ENCODE measurements at regions not wholly inside any gene's neighbourhood (a gene's known extent, or its start where the extent isn't known, plus 50 kb on each side); places are given as distances from the start of the nearest gene placed in this dataset.
"Not testable (repeated sequence)": the region's sequence is repeated elsewhere in the genome, so short reads cannot be mapped to it uniquely, and the experiment has no call there.

- intact Hi-C loops (cut with DNase I) = no loop called here
- no peaks in the 10 kb centered on the region for H3K4me1 ChIP-seq
- TF ChIP-seq POLR2A (IDR thresholded peaks at IDR 0.05) = no peak
- TF ChIP-seq, protein P1, sequence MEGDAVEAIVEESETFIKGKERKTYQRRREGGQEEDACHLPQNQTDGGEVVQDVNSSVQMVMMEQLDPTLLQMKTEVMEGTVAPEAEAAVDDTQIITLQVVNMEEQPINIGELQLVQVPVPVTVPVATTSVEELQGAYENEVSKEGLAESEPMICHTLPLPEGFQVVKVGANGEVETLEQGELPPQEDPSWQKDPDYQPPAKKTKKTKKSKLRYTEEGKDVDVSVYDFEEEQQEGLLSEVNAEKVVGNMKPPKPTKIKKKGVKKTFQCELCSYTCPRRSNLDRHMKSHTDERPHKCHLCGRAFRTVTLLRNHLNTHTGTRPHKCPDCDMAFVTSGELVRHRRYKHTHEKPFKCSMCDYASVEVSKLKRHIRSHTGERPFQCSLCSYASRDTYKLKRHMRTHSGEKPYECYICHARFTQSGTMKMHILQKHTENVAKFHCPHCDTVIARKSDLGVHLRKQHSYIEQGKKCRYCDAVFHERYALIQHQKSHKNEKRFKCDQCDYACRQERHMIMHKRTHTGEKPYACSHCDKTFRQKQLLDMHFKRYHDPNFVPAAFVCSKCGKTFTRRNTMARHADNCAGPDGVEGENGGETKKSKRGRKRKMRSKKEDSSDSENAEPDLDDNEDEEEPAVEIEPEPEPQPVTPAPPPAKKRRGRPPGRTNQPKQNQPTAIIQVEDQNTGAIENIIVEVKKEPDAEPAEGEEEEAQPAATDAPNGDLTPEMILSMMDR (IDR thresholded peaks at IDR 0.05) = no peak
- peak overlapping the region in 1 of 4 donors; percentile 47 for H3K4me3 ChIP-seq
- 81 to 85% methylated on average over 5 of the region's 5 CpGs for WGBS, 2 donors
- H3K36me3 ChIP-seq = no peaks in the 10 kb centered on the region
- no peaks in the 10 kb centered on the region for H3K27me3 ChIP-seq
- H3K9me3 ChIP-seq = no peaks in the 10 kb centered on the region
- no peak for DNase-seq
- H3K27ac ChIP-seq = no peak overlapping the region
These were observed 306.0 kb upstream of the TCF4 start for GRCh38 chr18:55893948-55894347.

GRCh38 chr18:55892862-55893813 lies 305.1 kb upstream of the TCF4 start:
- intact Hi-C loops (cut with DNase I) = not testable (repeated sequence)

DNA sequence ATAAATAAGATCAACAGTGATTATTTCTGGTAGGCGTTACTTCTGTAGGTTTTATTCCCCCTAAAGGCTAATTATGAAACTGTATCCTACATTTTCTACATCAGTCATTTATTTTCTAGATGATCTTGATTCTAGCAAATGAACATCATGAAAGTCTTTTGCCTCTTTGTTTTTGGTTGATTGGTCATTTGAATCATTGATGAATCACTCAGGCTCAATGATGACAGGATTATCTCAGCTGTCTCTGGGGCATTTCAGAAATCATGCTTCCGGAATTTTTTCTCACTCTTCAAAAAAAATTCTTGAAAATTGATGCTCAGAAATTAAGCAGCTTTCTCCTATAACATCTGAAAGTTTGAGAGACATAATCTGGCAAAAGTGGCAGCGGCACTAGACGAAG lies 298.9 kb upstream of the TCF4 start:
- no peaks in the 10 kb centered on the region for H3K9me3 ChIP-seq
- no peaks in the 10 kb centered on the region for H3K36me3 ChIP-seq
- peaks cover 0 to 6% (median 0%) of the 10 kb centered on the region in 4 donors for H3K27me3 ChIP-seq
- 87 to 93% methylated on average over 4 of the region's 4 CpGs for whole genome bisulfite sequencing, 2 donors
- intact Hi-C loops (cut with DNase I) = no loop called here
- H3K27ac ChIP-seq = no peak overlapping the region
- DNase-seq = no peak
- H3K4me3 ChIP-seq = no peak overlapping the region
- TF ChIP-seq POLR2A (IDR thresholded peaks at IDR 0.05) = no peak
- TF ChIP-seq, protein P1 (IDR thresholded peaks at IDR 0.05) = no peak
- no peaks in the 10 kb centered on the region for H3K4me1 ChIP-seq

More at GRCh38 chr18:55892862-55893813, 305.1 kb upstream of the TCF4 start:
- H3K4me1 ChIP-seq, H3K27me3 ChIP-seq, H3K36me3 ChIP-seq, DNase-seq, H3K9me3 ChIP-seq: not testable (repeated sequence)
- Histone ChIP-seq H3K4me3 (peak overlapping the region; percentile 6 to 47 (median 26)), H3K27ac (peak overlapping the region in 3 of 4 donors; percentile 1 to 52 (median 43))
- WGBS, 2 donors = 87 to 88% methylated on average over 18 to 27 of the region's 28 CpGs

DNA sequence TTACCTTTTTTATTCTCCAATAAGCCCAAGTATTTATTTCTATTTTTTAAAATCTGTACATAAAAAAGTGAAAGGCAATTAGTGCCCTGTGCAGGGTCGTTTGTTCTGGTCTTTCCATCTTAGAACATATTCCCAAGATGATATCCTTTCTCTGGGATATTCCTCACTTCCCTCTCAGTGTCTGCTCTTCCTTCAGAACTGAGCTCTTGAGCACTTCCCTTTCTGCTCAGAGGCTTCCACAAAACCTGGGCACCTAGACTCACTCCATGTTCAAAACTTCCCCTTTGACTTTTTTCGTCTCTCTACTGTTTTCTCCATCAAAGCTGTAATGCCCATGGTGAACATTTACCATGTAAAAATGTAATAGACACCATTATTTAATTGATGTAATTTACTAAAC lies 296.5 kb upstream of the TCF4 start:
- TF ChIP-seq POLR2A (IDR thresholded peaks at IDR 0.05) = no peak
- TF ChIP-seq, protein P1 (IDR thresholded peaks at IDR 0.05) = no peak
- no peak for DNase-seq
- intact Hi-C loops (cut with DNase I) = no loop called here
- Histone ChIP-seq H3K9me3 (no peaks in the 10 kb centered on the region), H3K27ac (no peak overlapping the region), H3K27me3 (peaks cover 0 to 6% (median 0%) of the 10 kb centered on the region in 4 donors), H3K36me3 (no peaks in the 10 kb centered on the region), H3K4me1 (no peaks in the 10 kb centered on the region), H3K4me3 (no peak overlapping the region)
- 48 to 59% methylated on average over 2 of the region's 2 CpGs for WGBS, 2 donors

GRCh38 chr18:55880617-55881016 lies 292.6 kb upstream of the TCF4 start:
- no peak for TF ChIP-seq POLR2A (IDR thresholded peaks at IDR 0.05)
- TF ChIP-seq, protein P1 (IDR thresholded peaks at IDR 0.05) = no peak
- Histone ChIP-seq H3K9me3 (no peaks in the 10 kb centered on the region), H3K27me3 (peaks cover 0 to 6% (median 0%) of the 10 kb centered on the region in 4 donors), H3K4me1 (no peaks in the 10 kb centered on the region), H3K36me3 (no peaks in the 10 kb centered on the region), H3K27ac (no peak overlapping the region), H3K4me3 (no peak overlapping the region)
- intact Hi-C loops (cut with DNase I) = no loop called here
- WGBS, 2 donors = 85 to 87% methylated on average over 8 of the region's 8 CpGs
- DNase-seq = no peak
